ENCODE measurements at regions not wholly inside any gene's neighbourhood (a gene's known extent, or its start where the extent isn't known, plus 50 kb on each side); places are given as distances from the start of the nearest gene placed in this dataset.

DNA sequence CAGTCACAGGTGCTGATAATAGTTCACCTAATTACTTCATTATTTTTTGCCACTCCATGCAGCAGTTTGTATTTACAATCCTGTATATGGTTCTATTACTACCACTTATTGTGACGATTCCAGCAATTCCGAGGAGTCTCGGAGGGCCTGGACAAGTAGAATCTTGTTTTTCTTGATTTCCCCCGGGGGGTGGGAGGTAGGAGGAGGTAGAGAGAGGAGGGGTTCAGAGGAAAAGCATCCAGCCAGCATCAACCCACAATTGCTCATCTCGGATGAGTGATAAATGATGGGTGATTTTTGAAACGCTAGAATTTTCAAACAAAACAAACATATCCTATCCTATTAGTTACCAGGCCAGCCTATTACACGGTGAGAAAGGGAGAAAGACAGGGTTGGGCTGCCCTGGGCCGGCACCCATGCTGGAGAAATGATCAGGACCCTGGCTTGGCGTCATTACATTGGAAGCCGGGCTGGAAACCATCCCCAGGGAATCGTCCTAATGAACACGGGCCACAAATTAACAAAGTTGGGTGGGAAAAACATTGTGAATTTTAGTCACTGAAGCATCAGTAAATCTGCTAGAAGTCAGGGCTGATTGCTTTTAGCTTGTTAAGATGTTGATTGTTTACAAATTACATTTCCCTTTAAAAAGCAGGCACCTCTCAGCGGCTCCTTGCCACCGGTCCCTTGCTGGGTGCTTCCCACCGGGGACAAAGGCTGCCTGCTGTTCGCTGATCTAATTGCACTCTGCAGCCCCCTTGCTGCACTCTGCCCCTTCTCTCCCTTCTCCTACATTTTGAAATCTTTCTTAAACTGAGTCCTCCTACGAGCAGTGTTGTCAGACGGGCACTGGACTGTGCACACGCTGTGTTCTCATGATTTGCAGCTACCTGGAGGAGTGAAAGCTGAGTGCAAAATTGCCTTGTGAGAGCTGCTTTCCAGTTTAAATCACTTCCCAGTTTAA is 95.5 kb downstream of the FAM204A start:
- H3K27me3 ChIP-seq (ENCODE audit: control insufficient read depth in 1 of 2, insufficient read depth in 2 of 2, low read length in 2 of 2) = peaks cover 2 to 4% of the 10 kb centered on the region in 2 donors
- no peaks in the 10 kb centered on the region for H3K9me3 ChIP-seq (ENCODE audit: control insufficient read depth in 2 of 2, insufficient read depth in 1 of 2, low read depth in 1 of 2, low read length in 1 of 2)
- H3K27ac ChIP-seq (ENCODE audit: low read depth in 2 of 2, low read length in 1 of 2) = no peak overlapping the region
- H3K4me1 ChIP-seq (ENCODE audit: control insufficient read depth in 2 of 2, insufficient read depth in 2 of 2, low read length in 1 of 2) = no peaks in the 10 kb centered on the region
- H3K36me3 ChIP-seq (ENCODE audit: control insufficient read depth in 2 of 2, insufficient read depth in 2 of 2, low read length in 1 of 2) = no peaks in the 10 kb centered on the region
- 18 to 30% methylated on average over 19 of the region's 19 CpGs for WGBS, 2 donors
- no peak overlapping the region for H3K4me3 ChIP-seq (ENCODE audit: low read depth in 1 of 2, low read length in 2 of 2)

GRCh38 chr10:118243907-118244306 is 98.2 kb downstream of the FAM204A start:
- Histone ChIP-seq H3K27ac (ENCODE audit: low read depth in 2 of 2, low read length in 1 of 2) (no peak overlapping the region), H3K36me3 (ENCODE audit: control insufficient read depth in 2 of 2, insufficient read depth in 2 of 2, low read length in 1 of 2) (no peaks in the 10 kb centered on the region), H3K4me3 (ENCODE audit: low read depth in 1 of 2, low read length in 2 of 2) (no peak overlapping the region), H3K9me3 (ENCODE audit: control insufficient read depth in 2 of 2, insufficient read depth in 1 of 2, low read depth in 1 of 2, low read length in 1 of 2) (no peaks in the 10 kb centered on the region), H3K27me3 (ENCODE audit: control insufficient read depth in 1 of 2, insufficient read depth in 2 of 2, low read length in 2 of 2) (peaks cover 2 to 4% of the 10 kb centered on the region in 2 donors), H3K4me1 (ENCODE audit: control insufficient read depth in 2 of 2, insufficient read depth in 2 of 2, low read length in 1 of 2) (no peaks in the 10 kb centered on the region)
- 47 to 49% methylated on average over 5 of the region's 5 CpGs for WGBS, 2 donors

DNA sequence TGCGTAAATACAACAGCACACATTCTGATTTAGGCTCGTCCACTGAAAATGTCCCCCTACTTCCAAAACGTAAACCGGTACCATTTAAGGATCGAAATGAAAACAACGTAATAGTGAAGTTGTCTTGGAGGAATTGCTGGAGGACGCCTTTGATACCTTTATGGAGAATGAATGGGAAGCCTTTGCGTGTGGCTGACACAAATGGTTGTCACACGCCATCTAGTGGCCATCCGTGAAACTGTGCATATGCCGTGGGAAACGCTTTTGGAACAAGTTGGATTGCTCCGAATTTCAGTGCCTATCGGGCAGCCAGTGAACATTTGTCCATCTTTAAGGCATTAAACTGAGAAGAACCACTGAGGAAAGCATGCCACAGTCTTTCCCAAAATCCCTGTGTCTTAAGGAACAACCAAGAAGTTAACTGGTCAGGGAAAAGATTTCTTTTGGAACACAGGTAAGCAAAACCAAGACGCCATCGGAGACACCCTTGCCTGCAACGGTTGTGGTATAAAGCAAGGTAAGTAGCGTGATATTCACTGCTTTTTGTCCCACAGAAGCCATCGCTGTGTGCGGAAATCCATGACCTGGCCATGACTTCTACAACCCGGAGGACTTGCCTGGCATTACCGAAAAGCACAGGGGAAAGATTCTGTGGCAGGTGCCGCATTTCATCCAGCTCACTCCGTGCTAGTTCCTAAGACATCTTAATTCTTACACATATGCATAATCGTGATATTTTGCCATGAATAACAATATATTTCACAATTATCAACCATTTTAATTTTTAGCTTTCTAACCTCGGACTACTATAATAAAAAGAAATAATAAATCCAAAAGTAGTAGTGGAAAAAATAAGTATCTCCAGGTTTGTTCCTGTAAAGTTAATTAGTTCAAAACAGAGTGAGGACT is 100.6 kb downstream of the FAM204A start:
- 27 to 29% methylated on average over 26 of the region's 26 CpGs for WGBS, 2 donors
- no peaks in the 10 kb centered on the region for H3K36me3 ChIP-seq (ENCODE audit: control insufficient read depth in 2 of 2, insufficient read depth in 2 of 2, low read length in 1 of 2)
- H3K27me3 ChIP-seq (ENCODE audit: control insufficient read depth in 1 of 2, insufficient read depth in 2 of 2, low read length in 2 of 2) = peaks cover 2% of the 10 kb centered on the region in 2 donors
- no peak overlapping the region for H3K27ac ChIP-seq (ENCODE audit: low read depth in 2 of 2, low read length in 1 of 2)
- H3K4me1 ChIP-seq (ENCODE audit: control insufficient read depth in 2 of 2, insufficient read depth in 2 of 2, low read length in 1 of 2) = no peaks in the 10 kb centered on the region
- H3K9me3 ChIP-seq (ENCODE audit: control insufficient read depth in 2 of 2, insufficient read depth in 1 of 2, low read depth in 1 of 2, low read length in 1 of 2) = no peaks in the 10 kb centered on the region
- no peak overlapping the region for H3K4me3 ChIP-seq (ENCODE audit: low read depth in 1 of 2, low read length in 2 of 2)

DNA sequence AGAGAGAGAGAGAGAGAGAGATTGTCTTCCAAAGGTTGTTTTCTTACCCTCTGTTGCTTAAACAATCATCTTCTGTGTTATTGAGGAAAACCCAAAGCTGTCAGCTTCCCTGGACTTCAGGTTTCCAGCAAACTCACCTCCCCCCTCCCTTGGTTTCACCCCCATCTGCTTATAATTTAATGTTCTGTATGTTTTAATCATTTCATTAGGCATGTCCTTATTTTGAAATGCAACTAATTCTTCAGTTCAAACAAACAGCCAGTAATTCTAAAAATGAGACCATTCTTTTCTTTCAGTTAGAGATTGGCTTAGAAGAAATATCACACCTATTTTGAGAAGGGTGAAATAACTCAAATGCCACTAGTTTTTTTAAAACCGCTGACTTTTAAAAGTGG is 102.9 kb downstream of the FAM204A start:
- H3K9me3 ChIP-seq (ENCODE audit: control insufficient read depth in 2 of 2, insufficient read depth in 1 of 2, low read depth in 1 of 2, low read length in 1 of 2) = no peaks in the 10 kb centered on the region
- H3K4me1 ChIP-seq (ENCODE audit: control insufficient read depth in 2 of 2, insufficient read depth in 2 of 2, low read length in 1 of 2) = no peaks in the 10 kb centered on the region
- no peaks in the 10 kb centered on the region for H3K27me3 ChIP-seq (ENCODE audit: control insufficient read depth in 1 of 2, insufficient read depth in 2 of 2, low read length in 2 of 2)
- no peaks in the 10 kb centered on the region for H3K36me3 ChIP-seq (ENCODE audit: control insufficient read depth in 2 of 2, insufficient read depth in 2 of 2, low read length in 1 of 2)
- WGBS, 2 donors = 62 to 71% methylated on average over 1 of the region's 1 CpG
- no peak overlapping the region for H3K4me3 ChIP-seq (ENCODE audit: low read depth in 1 of 2, low read length in 2 of 2)
- no peak overlapping the region for H3K27ac ChIP-seq (ENCODE audit: low read depth in 2 of 2, low read length in 1 of 2)

DNA sequence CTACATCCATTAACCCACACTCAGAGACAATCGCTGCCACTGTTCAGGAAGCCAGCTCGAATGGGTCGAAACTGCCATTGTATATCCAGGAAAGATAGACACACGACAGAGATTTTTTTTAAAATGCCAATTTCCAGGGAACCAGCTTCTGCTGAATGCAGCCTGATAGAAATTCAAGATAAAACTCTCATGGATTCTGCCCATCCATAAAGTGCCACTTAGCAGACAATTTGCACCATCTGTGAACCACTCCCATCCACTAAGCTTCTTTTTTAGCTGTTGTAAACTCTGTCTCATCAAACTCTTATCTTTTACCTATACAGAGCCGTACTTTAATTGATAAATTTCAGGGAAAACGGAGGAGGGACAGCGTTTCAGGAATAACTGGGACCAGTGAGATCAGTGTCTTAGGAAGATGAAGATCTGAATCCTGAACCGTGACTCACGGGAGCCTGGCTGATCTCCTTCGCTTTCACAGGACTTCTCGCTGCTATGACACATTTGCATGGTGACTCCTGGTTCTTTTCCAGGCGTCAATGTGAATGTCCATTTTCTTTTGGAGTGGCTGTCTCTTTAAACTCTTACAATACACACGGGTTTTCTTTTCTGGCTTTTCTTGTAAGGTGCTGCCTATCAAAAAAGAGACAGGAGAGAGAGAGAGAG is 103.4 kb downstream of the FAM204A start:
- 38 to 39% methylated on average over 13 of the region's 13 CpGs for WGBS, 2 donors
- Histone ChIP-seq H3K4me3 (ENCODE audit: low read depth in 1 of 2, low read length in 2 of 2) (no peak overlapping the region), H3K36me3 (ENCODE audit: control insufficient read depth in 2 of 2, insufficient read depth in 2 of 2, low read length in 1 of 2) (no peaks in the 10 kb centered on the region), H3K4me1 (ENCODE audit: control insufficient read depth in 2 of 2, insufficient read depth in 2 of 2, low read length in 1 of 2) (no peaks in the 10 kb centered on the region), H3K27ac (ENCODE audit: low read depth in 2 of 2, low read length in 1 of 2) (no peak overlapping the region), H3K27me3 (ENCODE audit: control insufficient read depth in 1 of 2, insufficient read depth in 2 of 2, low read length in 2 of 2) (no peaks in the 10 kb centered on the region), H3K9me3 (ENCODE audit: control insufficient read depth in 2 of 2, insufficient read depth in 1 of 2, low read depth in 1 of 2, low read length in 1 of 2) (no peaks in the 10 kb centered on the region)

GRCh38 chr10:118237930-118238329 is 104.2 kb downstream of the FAM204A start:
- Histone ChIP-seq H3K4me3 (ENCODE audit: low read depth in 1 of 2, low read length in 2 of 2) (no peak overlapping the region), H3K9me3 (ENCODE audit: control insufficient read depth in 2 of 2, insufficient read depth in 1 of 2, low read depth in 1 of 2, low read length in 1 of 2) (no peaks in the 10 kb centered on the region), H3K27me3 (ENCODE audit: control insufficient read depth in 1 of 2, insufficient read depth in 2 of 2, low read length in 2 of 2) (no peaks in the 10 kb centered on the region), H3K4me1 (ENCODE audit: control insufficient read depth in 2 of 2, insufficient read depth in 2 of 2, low read length in 1 of 2) (no peaks in the 10 kb centered on the region), H3K27ac (ENCODE audit: low read depth in 2 of 2, low read length in 1 of 2) (no peak overlapping the region), H3K36me3 (ENCODE audit: control insufficient read depth in 2 of 2, insufficient read depth in 2 of 2, low read length in 1 of 2) (no peaks in the 10 kb centered on the region)
- WGBS, 2 donors = 77 to 84% methylated on average over 5 of the region's 5 CpGs

- Histone ChIP-seq H3K27ac (ENCODE audit: low read depth in 2 of 2, low read length in 1 of 2) (no peak overlapping the region), H3K4me3 (ENCODE audit: low read depth in 1 of 2, low read length in 2 of 2) (no peak overlapping the region), H3K27me3 (ENCODE audit: control insufficient read depth in 1 of 2, insufficient read depth in 2 of 2, low read length in 2 of 2) (no peaks in the 10 kb centered on the region), H3K9me3 (ENCODE audit: control insufficient read depth in 2 of 2, insufficient read depth in 1 of 2, low read depth in 1 of 2, low read length in 1 of 2) (no peaks in the 10 kb centered on the region), H3K36me3 (ENCODE audit: control insufficient read depth in 2 of 2, insufficient read depth in 2 of 2, low read length in 1 of 2) (no peaks in the 10 kb centered on the region), H3K4me1 (ENCODE audit: control insufficient read depth in 2 of 2, insufficient read depth in 2 of 2, low read length in 1 of 2) (no peaks in the 10 kb centered on the region)
- 64 to 73% methylated on average over 10 of the region's 10 CpGs for WGBS, 2 donors
These were observed 107.4 kb downstream of the FAM204A start for GRCh38 chr10:118234683-118235082.

DNA sequence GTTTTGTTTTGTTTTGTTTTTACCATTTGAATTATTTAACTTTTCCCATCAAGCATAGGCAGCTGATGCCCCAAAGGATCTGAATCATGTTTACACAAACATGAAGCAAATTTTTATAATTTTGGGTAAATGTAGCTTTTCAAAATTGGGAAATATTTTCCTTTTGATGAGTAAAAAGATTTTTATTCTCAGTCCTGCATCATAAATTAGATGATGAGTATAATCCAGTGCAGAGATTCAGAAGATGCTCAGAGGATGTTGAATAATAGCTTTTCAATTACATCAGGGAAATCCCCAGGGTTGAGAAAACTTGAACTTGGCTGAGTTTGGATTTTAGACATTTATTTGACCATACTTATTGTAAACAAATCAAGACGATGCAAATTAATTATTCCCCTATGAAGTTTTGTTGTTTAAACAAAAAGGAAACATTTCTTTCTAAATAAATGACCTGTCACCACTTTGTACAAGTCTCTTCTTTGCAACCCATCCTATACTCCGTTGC is 121.7 kb downstream of the FAM204A start:
- Histone ChIP-seq H3K27ac (ENCODE audit: low read depth in 2 of 2, low read length in 1 of 2) (no peak overlapping the region), H3K36me3 (ENCODE audit: control insufficient read depth in 2 of 2, insufficient read depth in 2 of 2, low read length in 1 of 2) (no peaks in the 10 kb centered on the region), H3K9me3 (ENCODE audit: control insufficient read depth in 2 of 2, insufficient read depth in 1 of 2, low read depth in 1 of 2, low read length in 1 of 2) (no peaks in the 10 kb centered on the region), H3K27me3 (ENCODE audit: control insufficient read depth in 1 of 2, insufficient read depth in 2 of 2, low read length in 2 of 2) (no peaks in the 10 kb centered on the region), H3K4me1 (ENCODE audit: control insufficient read depth in 2 of 2, insufficient read depth in 2 of 2, low read length in 1 of 2) (no peaks in the 10 kb centered on the region), H3K4me3 (ENCODE audit: low read depth in 1 of 2, low read length in 2 of 2) (no peak overlapping the region)
- WGBS, 2 donors = 34 to 46% methylated on average over 2 of the region's 2 CpGs

DNA sequence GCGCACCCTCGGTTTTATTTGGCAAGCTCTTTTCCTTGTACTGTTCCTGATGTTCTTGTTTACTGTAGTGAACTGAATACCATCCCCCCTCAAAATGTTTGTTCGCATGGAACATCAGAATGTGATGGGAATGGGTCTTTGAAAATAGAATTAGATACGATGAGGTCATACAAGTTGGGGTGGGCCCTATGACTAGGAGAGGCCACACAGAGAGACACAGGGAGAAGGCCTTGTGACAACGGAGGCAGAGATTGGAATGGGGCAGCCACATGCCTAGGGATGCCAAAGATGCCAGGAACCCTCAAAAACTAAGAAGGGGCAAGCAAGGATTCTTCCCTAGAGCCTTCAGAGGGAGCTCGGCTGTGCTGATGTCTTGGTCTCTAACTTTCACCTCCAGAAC is 123.6 kb downstream of the FAM204A start:
- WGBS, 2 donors = 86 to 88% methylated on average over 6 of the region's 6 CpGs
- no peak overlapping the region for H3K4me3 ChIP-seq (ENCODE audit: low read depth in 1 of 2, low read length in 2 of 2)
- H3K27me3 ChIP-seq (ENCODE audit: control insufficient read depth in 1 of 2, insufficient read depth in 2 of 2, low read length in 2 of 2) = no peaks in the 10 kb centered on the region
- H3K27ac ChIP-seq (ENCODE audit: low read depth in 2 of 2, low read length in 1 of 2) = no peak overlapping the region
- H3K4me1 ChIP-seq (ENCODE audit: control insufficient read depth in 2 of 2, insufficient read depth in 2 of 2, low read length in 1 of 2) = no peaks in the 10 kb centered on the region
- H3K9me3 ChIP-seq (ENCODE audit: control insufficient read depth in 2 of 2, insufficient read depth in 1 of 2, low read depth in 1 of 2, low read length in 1 of 2) = no peaks in the 10 kb centered on the region
- no peaks in the 10 kb centered on the region for H3K36me3 ChIP-seq (ENCODE audit: control insufficient read depth in 2 of 2, insufficient read depth in 2 of 2, low read length in 1 of 2)
